PC-9 (cell line): ENCODE measurements at regions not wholly inside any gene's neighbourhood (a gene's known extent, or its start where the extent isn't known, plus 50 kb on each side); places are given as distances from the start of the nearest gene placed in this dataset.
"Not testable (repeated sequence)": the region's sequence is repeated elsewhere in the genome, so short reads cannot be mapped to it uniquely, and the experiment has no call there.

Source experiments
- BruUV-seq: library from RNA; stranded (reverse); fragments of 400-500 nt; replicated peaks from 2 replicates; lab custom pipeline; 2021; lab: Mats Ljungman, UMichigan
- CTCF ChIA-PET: fragments of 300-600 bp; sonication (Branson Sonifier 250); formaldehyde crosslinking; loops from one replicate; lab custom pipeline; 2022; ENCODE audit warnings: antibody characterized with exemption; lab: Charles Lee
- POLR2A ChIA-PET: fragments of 300-600 bp; sonication (Branson Sonifier 250); formaldehyde crosslinking; loops from one replicate; lab custom pipeline; 2022; ENCODE audit warnings: antibody characterized with exemption; ENCODE audit not compliant: unreplicated experiment; lab: Charles Lee
- DNase-seq, 2 experiments: peaks; one replicate each; pipeline versions ENCODE4 v3.0.0 to v3.0.0-alpha.2; 2015 to 2022; ENCODE audit warnings: mixed read lengths in 1 of 2
- H2AFZ ChIP-seq: fragments of 200-600 bp; sonication (generic); 2 replicates; pipeline ENCODE4 v1.8.1; 2017; ENCODE audit warnings: antibody characterized with exemption
- H3F3A ChIP-seq: fragments of 200-600 bp; sonication (generic); 2 replicates; pipeline ENCODE4 v1.8.1; 2017; ENCODE audit warnings: antibody characterized with exemption, mild to moderate bottlenecking, low read depth; ENCODE audit not compliant: insufficient read depth
- H3K27ac ChIP-seq: fragments of 200-600 bp; sonication (generic); 2 replicates; pipeline ENCODE4 v1.6.1; 2016; ENCODE audit warnings: mixed run types
- H3K27me3 ChIP-seq: fragments of 200-600 bp; sonication (generic); 2 replicates; pipeline ENCODE4 v1.6.1; 2016; ENCODE audit warnings: low read depth, mixed run types; ENCODE audit not compliant: insufficient read depth
- H3K36me3 ChIP-seq: fragments of 200-600 bp; sonication (generic); 2 replicates; pipeline ENCODE4 v1.6.1; 2016; ENCODE audit warnings: low read depth, mixed run types
- H3K4me1 ChIP-seq: fragments of 200-600 bp; sonication (generic); replicated peaks from 2 replicates; pipeline ENCODE4 v1.6.1; 2016; ENCODE audit warnings: mixed run types; ENCODE audit not compliant: insufficient read depth
- H3K4me2 ChIP-seq: fragments of 200-600 bp; sonication (generic); 2 replicates; pipeline ENCODE4 v1.6.1; 2017; ENCODE audit warnings: mixed run types
- H3K4me3 ChIP-seq: fragments of 200-600 bp; sonication (generic); 2 replicates; pipeline ENCODE4 v1.6.1; 2016; ENCODE audit warnings: mixed run types
- H3K79me2 ChIP-seq: fragments of 200-600 bp; sonication (generic); 2 replicates; pipeline ENCODE4 v1.6.1; 2017; ENCODE audit warnings: low read depth, mixed run types
- H3K9me2 ChIP-seq: fragments of 200-600 bp; sonication (generic); 2 replicates; pipeline ENCODE4 v1.8.1; 2017; ENCODE audit warnings: mild to moderate bottlenecking; ENCODE audit not compliant: insufficient read depth
- H3K9me3 ChIP-seq: fragments of 200-600 bp; sonication (generic); 2 replicates; pipeline ENCODE4 v1.8.1; 2016; ENCODE audit warnings: low read depth; ENCODE audit not compliant: insufficient read depth
- H4K20me1 ChIP-seq: fragments of 200-600 bp; sonication (generic); 2 replicates; pipeline ENCODE4 v1.8.1; 2017; ENCODE audit not compliant: insufficient read depth
- EZH2 ChIP-seq: fragments of 200-600 bp; sonication (generic); IDR thresholded peaks from 2 replicates; pipeline ENCODE4 v1.8.0; 2017; ENCODE audit warnings: antibody characterized with exemption, low read depth
- intact Hi-C: fragments of 100-400 bp; cut with micrococcal nuclease; formaldehyde crosslinking; loops from one replicate; pipeline ENCODE4 v1.10.0; 2022; ENCODE audit not compliant: unreplicated experiment
- TF ChIP-seq, protein P1 (sequence below): fragments of 200-600 bp; sonication (generic); conservative IDR thresholded peaks from 2 replicates; pipeline ENCODE4 v1.6.1; 2017; ENCODE audit warnings: mixed run types, antibody characterized with exemption, mild to moderate bottlenecking, moderate library complexity

DNA sequence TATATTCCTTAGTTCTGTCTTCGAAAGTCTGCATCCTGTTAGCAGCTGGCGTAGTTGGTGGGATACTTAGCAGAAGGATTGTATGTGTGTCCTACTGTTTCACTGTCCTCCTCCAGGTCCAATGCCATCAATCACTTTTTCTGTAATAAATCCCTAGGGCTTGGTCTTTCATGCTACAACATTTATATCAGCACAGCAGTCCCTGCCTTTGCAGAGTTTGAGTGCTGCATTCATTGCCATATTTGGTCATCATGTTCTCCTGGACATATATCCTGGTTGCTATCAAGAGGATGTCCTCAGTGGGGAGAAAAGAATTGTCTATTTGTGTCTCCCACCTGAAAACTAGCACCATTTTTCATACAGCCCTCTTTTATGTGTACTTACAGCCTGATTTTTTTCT lies 67.0 kb downstream of the OR5AK2 start:
- Histone ChIP-seq H4K20me1 (no peaks in the 10 kb centered on the region), H3F3A (no peaks in the 10 kb centered on the region), H3K79me2 (no peaks in the 10 kb centered on the region), H2AFZ (no peak overlapping the region), H3K4me2 (no peak overlapping the region), H3K9me3 (no peaks in the 10 kb centered on the region), H3K27me3 (no peaks in the 10 kb centered on the region), H3K4me1 (no peaks in the 10 kb centered on the region), H3K4me3 (no peak overlapping the region), H3K36me3 (no peaks in the 10 kb centered on the region), H3K27ac (no peak overlapping the region), H3K9me2 (no peaks in the 10 kb centered on the region)
- no peak for DNase-seq
- POLR2A ChIA-PET: no interaction called here
- CTCF ChIA-PET: no interaction called here
- intact Hi-C loops: no loop called here
- no TSS peak for BruUV-seq
- TF ChIP-seq, protein P1, sequence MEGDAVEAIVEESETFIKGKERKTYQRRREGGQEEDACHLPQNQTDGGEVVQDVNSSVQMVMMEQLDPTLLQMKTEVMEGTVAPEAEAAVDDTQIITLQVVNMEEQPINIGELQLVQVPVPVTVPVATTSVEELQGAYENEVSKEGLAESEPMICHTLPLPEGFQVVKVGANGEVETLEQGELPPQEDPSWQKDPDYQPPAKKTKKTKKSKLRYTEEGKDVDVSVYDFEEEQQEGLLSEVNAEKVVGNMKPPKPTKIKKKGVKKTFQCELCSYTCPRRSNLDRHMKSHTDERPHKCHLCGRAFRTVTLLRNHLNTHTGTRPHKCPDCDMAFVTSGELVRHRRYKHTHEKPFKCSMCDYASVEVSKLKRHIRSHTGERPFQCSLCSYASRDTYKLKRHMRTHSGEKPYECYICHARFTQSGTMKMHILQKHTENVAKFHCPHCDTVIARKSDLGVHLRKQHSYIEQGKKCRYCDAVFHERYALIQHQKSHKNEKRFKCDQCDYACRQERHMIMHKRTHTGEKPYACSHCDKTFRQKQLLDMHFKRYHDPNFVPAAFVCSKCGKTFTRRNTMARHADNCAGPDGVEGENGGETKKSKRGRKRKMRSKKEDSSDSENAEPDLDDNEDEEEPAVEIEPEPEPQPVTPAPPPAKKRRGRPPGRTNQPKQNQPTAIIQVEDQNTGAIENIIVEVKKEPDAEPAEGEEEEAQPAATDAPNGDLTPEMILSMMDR: no peak
- no peak for TF ChIP-seq EZH2

GRCh38 chr11:57056735-57057134 lies 68.0 kb downstream of the OR5AK2 start:
- no peak overlapping the region for H3K27ac ChIP-seq
- H3K9me2 ChIP-seq: no peaks in the 10 kb centered on the region
- no TSS peak for BruUV-seq
- H4K20me1 ChIP-seq: no peaks in the 10 kb centered on the region
- no peaks in the 10 kb centered on the region for H3K36me3 ChIP-seq
- DNase-seq: no peak
- no peaks in the 10 kb centered on the region for H3F3A ChIP-seq
- ChIA-PET CTCF (no interaction called here), POLR2A (no interaction called here)
- TF ChIP-seq EZH2: no peak
- TF ChIP-seq, protein P1: no peak
- intact Hi-C loops: no loop called here
- no peaks in the 10 kb centered on the region for H3K9me3 ChIP-seq
- no peak overlapping the region for H3K4me3 ChIP-seq
- H2AFZ ChIP-seq: no peak overlapping the region
- H3K4me2 ChIP-seq: no peak overlapping the region
- H3K79me2 ChIP-seq: no peaks in the 10 kb centered on the region
- no peaks in the 10 kb centered on the region for H3K27me3 ChIP-seq
- no peaks in the 10 kb centered on the region for H3K4me1 ChIP-seq

DNA sequence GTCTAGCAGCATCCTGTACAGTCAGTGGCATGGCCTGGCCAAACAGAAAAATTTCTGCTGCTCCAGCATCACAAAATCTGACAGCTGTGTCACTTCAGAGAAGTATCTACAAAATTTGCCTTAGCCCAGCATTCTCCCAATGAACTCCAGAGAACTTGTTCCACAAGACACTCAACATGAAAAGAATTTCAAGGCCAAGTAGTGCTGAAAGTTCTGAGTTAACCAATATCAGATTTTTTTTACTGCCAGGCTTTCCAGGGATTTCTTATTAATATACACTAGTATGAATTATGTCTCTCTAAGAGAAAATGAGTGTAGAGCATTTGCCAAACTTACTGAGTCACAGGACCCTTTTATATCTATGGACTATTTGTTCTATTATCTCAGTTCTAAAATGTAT lies 68.8 kb downstream of the OR5AK2 start:
- Histone ChIP-seq H3K4me3 (no peak overlapping the region), H2AFZ (no peak overlapping the region), H3K9me2 (no peaks in the 10 kb centered on the region), H3K27me3 (no peaks in the 10 kb centered on the region), H3K27ac (no peak overlapping the region), H3K4me1 (no peaks in the 10 kb centered on the region), H3K79me2 (no peaks in the 10 kb centered on the region), H4K20me1 (no peaks in the 10 kb centered on the region), H3K4me2 (no peak overlapping the region), H3K9me3 (no peaks in the 10 kb centered on the region), H3K36me3 (no peaks in the 10 kb centered on the region), H3F3A (no peaks in the 10 kb centered on the region)
- no peak for TF ChIP-seq EZH2
- TF ChIP-seq, protein P1: no peak
- BruUV-seq: no TSS peak
- ChIA-PET POLR2A (no interaction called here), CTCF (no interaction called here)
- intact Hi-C loops: no loop called here
- no peak for DNase-seq

- H3K27me3 ChIP-seq, H3K4me1 ChIP-seq, H4K20me1 ChIP-seq, H3F3A ChIP-seq, intact Hi-C loops, H2AFZ ChIP-seq, BruUV-seq, POLR2A ChIA-PET, H3K79me2 ChIP-seq, DNase-seq, H3K4me3 ChIP-seq, H3K4me2 ChIP-seq, H3K9me2 ChIP-seq, H3K9me3 ChIP-seq, CTCF ChIA-PET, H3K27ac ChIP-seq, H3K36me3 ChIP-seq: not testable (repeated sequence)
Measured at GRCh38 chr11:57062957-57063356, 74.2 kb downstream of the OR5AK2 start.
